IMR-90 (cell line): ENCODE measurements at regions not wholly inside any gene's neighbourhood (a gene's known extent, or its start where the extent isn't known, plus 50 kb on each side); places are given as distances from the start of the nearest gene placed in this dataset.

Experiments used
- ATAC-seq: fragments of 200-7000 bp; cut with Tn5 transposase; 2 replicates; pipeline ENCODE4 v1.9.1; 2020; ENCODE audit warnings: low read depth, mild to moderate bottlenecking, moderate library complexity
- BruUV-seq: library from RNA; stranded (reverse); fragments of 400-500 nt; replicated peaks from 2 replicates; lab custom pipeline; 2021; lab: Mats Ljungman, UMichigan
- CTCF ChIA-PET: fragments of 300-600 bp; formaldehyde crosslinking; extraction: SDS; loops from one replicate; lab custom pipeline; 2021; ENCODE audit warnings: antibody characterized with exemption; lab: Yijun Ruan, JAX
- POLR2A ChIA-PET: fragments of 300-600 bp; sonication (Branson Sonifier 250); formaldehyde crosslinking; loops from one replicate; lab custom pipeline; 2022; ENCODE audit warnings: antibody characterized with exemption; ENCODE audit not compliant: unreplicated experiment; lab: Charles Lee
- DNase-seq: peaks from one replicate; pipeline ENCODE4 v3.0.0; 2013
- H2AFZ ChIP-seq: replicated peaks from 2 replicates; pipeline ENCODE3; 2013; ENCODE audit warnings: low read length, mild to moderate bottlenecking; ENCODE audit not compliant: poor library complexity
- H2AK5ac ChIP-seq: 2 replicates; pipeline ENCODE4 v1.6.1; 2013; ENCODE audit warnings: low read depth, low read length, inconsistent platforms
- H2AK9ac ChIP-seq: replicated peaks from 2 replicates; pipeline ENCODE3; 2013; ENCODE audit warnings: mild to moderate bottlenecking, low read depth, low read length, moderate library complexity; ENCODE audit not compliant: poor library complexity
- H2BK120ac ChIP-seq: 2 replicates; pipeline ENCODE4 v1.6.1; 2013; ENCODE audit warnings: low read depth, low read length, inconsistent platforms
- H2BK15ac ChIP-seq: 3 replicates; pipeline ENCODE4 v1.6.1; 2013; ENCODE audit warnings: low read depth, low read length, inconsistent platforms
- H2BK20ac ChIP-seq: 2 replicates; pipeline ENCODE4 v1.6.1; 2013; ENCODE audit warnings: low read depth, mild to moderate bottlenecking, inconsistent platforms, low read length, moderate library complexity
- H2BK5ac ChIP-seq: 2 replicates; pipeline ENCODE4 v1.6.1; 2013; ENCODE audit warnings: mild to moderate bottlenecking, low read depth, low read length, inconsistent platforms; ENCODE audit not compliant: poor library complexity, severe bottlenecking
- H3K14ac ChIP-seq: replicated peaks from 2 replicates; pipeline ENCODE4 v1.6.1; 2013; ENCODE audit warnings: low read depth, low read length, inconsistent platforms
- H3K18ac ChIP-seq: 2 replicates; pipeline ENCODE4 v1.6.1; 2013; ENCODE audit warnings: low read depth, low read length, control low read depth
- H3K23ac ChIP-seq: 2 replicates; pipeline ENCODE4 v1.6.1; 2013; ENCODE audit warnings: low read depth, low read length, inconsistent platforms
- H3K27ac ChIP-seq: 2 replicates; pipeline ENCODE4 v1.5.1; 2013; ENCODE audit warnings: mild to moderate bottlenecking, control low read depth, low read length; ENCODE audit not compliant: insufficient read depth
- H3K27me3 ChIP-seq: 2 replicates; pipeline ENCODE4 v1.6.1; 2013; ENCODE audit warnings: low read length; ENCODE audit not compliant: control insufficient read depth, insufficient read depth
- H3K36me3 ChIP-seq: 2 replicates; pipeline ENCODE4 v1.6.1; 2013; ENCODE audit warnings: low read length, mixed read lengths; ENCODE audit not compliant: control insufficient read depth, insufficient read depth
- H3K4ac ChIP-seq: 2 replicates; pipeline ENCODE4 v1.6.1; 2013; ENCODE audit warnings: low read depth, low read length, inconsistent platforms
- H3K4me1 ChIP-seq: 2 replicates; pipeline ENCODE4 v1.6.1; 2013; ENCODE audit warnings: low read length, mixed read lengths; ENCODE audit not compliant: control insufficient read depth, insufficient read depth
- H3K4me2 ChIP-seq: 2 replicates; pipeline ENCODE4 v1.6.1; 2013; ENCODE audit warnings: low read depth, mild to moderate bottlenecking, control low read depth, low read length, moderate library complexity
- H3K4me3 ChIP-seq: 2 replicates; pipeline ENCODE4 v1.5.1; 2013; ENCODE audit warnings: low read depth, mild to moderate bottlenecking, control low read depth, low read length, moderate library complexity; ENCODE audit not compliant: insufficient read depth
- H3K56ac ChIP-seq: 2 replicates; pipeline ENCODE4 v1.6.1; 2013; ENCODE audit warnings: low read length, inconsistent platforms; ENCODE audit not compliant: insufficient read depth; ENCODE audit errors: extremely low read depth
- H3K79me1 ChIP-seq, 2 experiments: 2 replicates each; pipeline ENCODE4 v1.6.1; 2013; ENCODE audit warnings: low read length in 2 of 2, inconsistent platforms in 1 of 2, low read depth in 1 of 2
- H3K9ac ChIP-seq: 2 replicates; pipeline ENCODE4 v1.6.1; 2013; ENCODE audit warnings: low read depth, low read length, control low read depth
- H3K9me1 ChIP-seq: 2 replicates; pipeline ENCODE4 v1.6.1; 2013; ENCODE audit warnings: low read length, inconsistent platforms; ENCODE audit not compliant: insufficient read depth
- H3K9me3 ChIP-seq: 2 replicates; pipeline ENCODE4 v1.6.1; 2013; ENCODE audit warnings: low read length; ENCODE audit not compliant: control insufficient read depth, insufficient read depth
- H4K20me1 ChIP-seq: 2 replicates; pipeline ENCODE4 v1.6.1; 2013; ENCODE audit warnings: low read length, inconsistent platforms; ENCODE audit not compliant: insufficient read depth
- H4K5ac ChIP-seq: 2 replicates; pipeline ENCODE4 v1.6.1; 2013; ENCODE audit warnings: mild to moderate bottlenecking, low read depth, low read length, control low read depth
- H4K8ac ChIP-seq, 2 experiments: 2 replicates each; pipeline ENCODE4 v1.6.1; 2013; ENCODE audit warnings: low read depth in 2 of 2, low read length in 2 of 2, control low read depth in 1 of 2, inconsistent platforms in 1 of 2
- H4K91ac ChIP-seq: 2 replicates; pipeline ENCODE4 v1.6.1; 2013; ENCODE audit warnings: low read depth, low read length, inconsistent platforms; ENCODE audit not compliant: insufficient read depth
- CHD1 ChIP-seq: IDR thresholded peaks from 2 replicates; pipeline ENCODE4 v1.6.1; 2012; ENCODE audit warnings: low read depth, low read length, improper control_type of control experiment
- POLR2A ChIP-seq: IDR thresholded peaks from 2 replicates; pipeline ENCODE4 v1.6.1; 2012; ENCODE audit warnings: mild to moderate bottlenecking, low read depth, low read length
- WGBS, 2 experiments: methylation state at CpG; one replicate each; pipeline versions ENCODE4 v1.1.5 to v1.1.7; 2013; ENCODE audit warnings: missing lambda C conversion rate in 2 of 2; ENCODE audit not compliant: insufficient read length in 1 of 2; ENCODE audit errors: extremely low coverage in 2 of 2; 5-methylcytosine and 5-hydroxymethylcytosine counted together
- dilution Hi-C: fragments of 300-500 bp; cut with HindIII; formaldehyde crosslinking; loops from one replicate; pipeline ENCODE4 v1.14.3; 2018; ENCODE audit warnings: low sequenced_read_pairs; ENCODE audit not compliant: unreplicated experiment
- in situ Hi-C: fragments of 300-500 bp; cut with MboI; formaldehyde crosslinking; loops from 3 replicates; pipeline ENCODE4 v1.14.3; 2019; ENCODE audit warnings: low sequenced_read_pairs, inconsistent platforms, mixed read lengths
- intact Hi-C: fragments of 100-400 bp; cut with micrococcal nuclease; formaldehyde crosslinking; loops from 2 replicates; pipeline ENCODE4 v1.10.0; 2022

DNA sequence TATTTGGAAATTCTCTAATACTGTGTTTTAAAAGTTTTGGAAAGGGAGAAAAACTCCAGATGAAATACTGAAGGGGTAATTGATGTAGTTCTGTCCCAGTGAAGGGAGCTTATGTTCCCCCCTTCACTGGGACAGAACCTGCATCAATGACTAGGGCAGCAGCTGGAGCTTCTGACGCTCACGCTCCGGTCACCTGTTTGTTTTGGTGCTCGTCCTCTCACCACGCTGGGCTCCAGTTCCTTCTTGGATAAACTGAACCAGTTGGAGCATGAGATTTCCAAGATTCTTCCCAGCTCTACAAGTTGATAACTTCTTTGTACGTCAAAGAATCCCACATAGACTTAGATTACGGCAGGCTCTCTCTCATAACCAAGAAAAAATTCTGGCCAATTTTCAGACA, 51.4 kb upstream of the HNRNPU start:
- Histone ChIP-seq H3K27ac (no peak overlapping the region), H3K14ac (no peak overlapping the region), H3K4me1 (no peaks in the 10 kb centered on the region), H2BK120ac (no peak overlapping the region), H2AK9ac (no peak overlapping the region), H3K18ac (no peak overlapping the region), H2BK5ac (no peak overlapping the region), H4K20me1 (no peaks in the 10 kb centered on the region), H3K56ac (no peak overlapping the region), H3K4me2 (no peak overlapping the region), H3K79me1 (no peaks in the 10 kb centered on the region), H3K27me3 (no peaks in the 10 kb centered on the region), H4K8ac (no peak overlapping the region), H3K9me1 (no peaks in the 10 kb centered on the region), H4K91ac (no peak overlapping the region), H2AK5ac (no peak overlapping the region), H3K36me3 (no peaks in the 10 kb centered on the region), H2AFZ (no peak overlapping the region), H2BK15ac (no peak overlapping the region), H4K5ac (no peak overlapping the region), H3K9me3 (no peaks in the 10 kb centered on the region), H3K23ac (no peak overlapping the region), H3K9ac (no peak overlapping the region), H3K4me3 (no peak overlapping the region), H2BK20ac (no peak overlapping the region), H3K4ac (no peak overlapping the region)
- ChIA-PET POLR2A (no interaction called here), CTCF (interaction anchor here (0.6 to 1.2 kb wide), 3 partner anchors 10 to 127 kb away, joined by 3 to 4 read pairs (median 3); no protein-coding TSS in a partner anchor)
- DNase-seq = no peak
- dilution Hi-C loops (no loop called here), in situ Hi-C loops (no loop called here), intact Hi-C loops (no loop called here)
- 89% methylated on average over 6 of the region's 7 CpGs; no CpG with 5 or more reads in 1 of the 2 experiments for WGBS, 2 experiments
- no TSS peak for BruUV-seq
- TF ChIP-seq POLR2A = no peak
- no peak for TF ChIP-seq CHD1
- no peak for ATAC-seq
